DOHH2 (cell line): ENCODE measurements at regions not wholly inside any gene's neighbourhood (a gene's known extent, or its start where the extent isn't known, plus 50 kb on each side); places are given as distances from the start of the nearest gene placed in this dataset.

Source experiments
- H3F3A ChIP-seq: fragments of 200-600 bp; sonication (generic), shearing (Covaris generic); 2 replicates; pipeline ENCODE4 v1.6.0; 2016; ENCODE audit warnings: antibody characterized with exemption, mild to moderate bottlenecking; ENCODE audit not compliant: control insufficient read depth, insufficient read depth
- H3K27ac ChIP-seq: fragments of 200-600 bp; sonication (generic); 2 replicates; pipeline ENCODE4 v1.5.1; 2014; ENCODE audit warnings: low read depth, mild to moderate bottlenecking, low read length, moderate library complexity
- H3K27me3 ChIP-seq: fragments of 200-600 bp; sonication (generic); 2 replicates; pipeline ENCODE4 v1.6.1; 2014; ENCODE audit warnings: mild to moderate bottlenecking, low read length, mixed read lengths; ENCODE audit not compliant: control insufficient read depth
- H3K36me3 ChIP-seq: fragments of 200-600 bp; sonication (generic); 2 replicates; pipeline ENCODE4 v1.6.1; 2014; ENCODE audit warnings: mild to moderate bottlenecking, low read length, moderate library complexity, mixed read lengths; ENCODE audit not compliant: control insufficient read depth
- H3K4me1 ChIP-seq: fragments of 200-600 bp; sonication (generic); 2 replicates; pipeline ENCODE4 v1.6.1; 2014; ENCODE audit warnings: mild to moderate bottlenecking, low read length, mixed read lengths; ENCODE audit not compliant: control insufficient read depth
- H3K4me2 ChIP-seq: fragments of 200-600 bp; sonication (generic); 2 replicates; pipeline ENCODE4 v1.6.0; 2014; ENCODE audit warnings: mild to moderate bottlenecking, low read length, moderate library complexity
- H3K4me3 ChIP-seq: fragments of 200-600 bp; sonication (generic); 2 replicates; pipeline ENCODE4 v1.5.1; 2014; ENCODE audit warnings: mild to moderate bottlenecking, low read length, mixed read lengths
- H3K79me2 ChIP-seq: fragments of 200-600 bp; sonication (generic); 2 replicates; pipeline ENCODE4 v1.6.1; 2014; ENCODE audit warnings: mild to moderate bottlenecking, low read length, mixed read lengths; ENCODE audit not compliant: control insufficient read depth
- H3K9me2 ChIP-seq: fragments of 200-600 bp; sonication (generic); replicated peaks from 2 replicates; pipeline ENCODE4 v1.6.1; 2014; ENCODE audit warnings: mild to moderate bottlenecking, low read length, mixed read lengths; ENCODE audit not compliant: control insufficient read depth
- H3K9me3 ChIP-seq: fragments of 200-600 bp; sonication (generic); 2 replicates; pipeline ENCODE4 v1.6.1; 2014; ENCODE audit warnings: antibody characterized with exemption, low read length, mixed read lengths; ENCODE audit not compliant: control insufficient read depth, insufficient read depth
- H4K20me1 ChIP-seq: fragments of 200-600 bp; sonication (generic); 2 replicates; pipeline ENCODE4 v1.6.0; 2014; ENCODE audit warnings: low read depth, mild to moderate bottlenecking, antibody characterized with exemption, low read length, moderate library complexity; ENCODE audit not compliant: control insufficient read depth, insufficient read depth
- CTCF ChIP-seq: fragments of 200-600 bp; sonication (generic); IDR thresholded peaks from one replicate; pipeline ENCODE4 v1.5.1; 2014; ENCODE audit warnings: antibody characterized with exemption, mild to moderate bottlenecking, low read depth, low read length; ENCODE audit not compliant: poor library complexity, severe bottlenecking
- EZH2phosphoT487 ChIP-seq: fragments of 200-600 bp; sonication (generic); IDR thresholded peaks from 2 replicates; pipeline ENCODE4 v1.6.1; 2017; ENCODE audit warnings: borderline replicate concordance, mild to moderate bottlenecking, antibody characterized with exemption, low read length, moderate library complexity, mixed read lengths

- Histone ChIP-seq H4K20me1 (no peaks in the 10 kb centered on the region), H3K9me2 (no peaks in the 10 kb centered on the region), H3K4me1 (no peaks in the 10 kb centered on the region), H3F3A (no peaks in the 10 kb centered on the region), H3K27ac (no peak overlapping the region), H3K36me3 (no peaks in the 10 kb centered on the region), H3K9me3 (no peaks in the 10 kb centered on the region), H3K79me2 (no peaks in the 10 kb centered on the region), H3K4me2 (no peak overlapping the region), H3K27me3 (no peaks in the 10 kb centered on the region), H3K4me3 (no peak overlapping the region)
- TF ChIP-seq EZH2phosphoT487 (no peak), CTCF (no peak)
These were observed 165.9 kb upstream of the HMGA2 start for GRCh38 chr12:65658360-65658759.

GRCh38 chr12:65659681-65660080 is 164.6 kb upstream of the HMGA2 start:
- no peak overlapping the region for H3K4me3 ChIP-seq
- no peaks in the 10 kb centered on the region for H3K9me3 ChIP-seq
- H3K27me3 ChIP-seq: no peaks in the 10 kb centered on the region
- no peaks in the 10 kb centered on the region for H3K79me2 ChIP-seq
- H3K4me2 ChIP-seq: no peak overlapping the region
- H3F3A ChIP-seq: no peaks in the 10 kb centered on the region
- no peak overlapping the region for H3K27ac ChIP-seq
- no peaks in the 10 kb centered on the region for H4K20me1 ChIP-seq
- TF ChIP-seq EZH2phosphoT487 (no peak), CTCF (no peak)
- no peaks in the 10 kb centered on the region for H3K4me1 ChIP-seq
- H3K36me3 ChIP-seq: no peaks in the 10 kb centered on the region
- no peaks in the 10 kb centered on the region for H3K9me2 ChIP-seq

GRCh38 chr12:65660096-65660495 is 164.2 kb upstream of the HMGA2 start:
- TF ChIP-seq EZH2phosphoT487: no peak
- TF ChIP-seq CTCF: no peak
- Histone ChIP-seq H3K27me3 (no peaks in the 10 kb centered on the region), H3F3A (no peaks in the 10 kb centered on the region)

GRCh38 chr12:65660836-65661235 is 163.4 kb upstream of the HMGA2 start:
- no peak overlapping the region for H3K4me3 ChIP-seq
- no peaks in the 10 kb centered on the region for H3K4me1 ChIP-seq
- H3K9me2 ChIP-seq: no peaks in the 10 kb centered on the region
- H4K20me1 ChIP-seq: no peaks in the 10 kb centered on the region
- no peak overlapping the region for H3K4me2 ChIP-seq
- H3K9me3 ChIP-seq: no peaks in the 10 kb centered on the region
- H3K36me3 ChIP-seq: no peaks in the 10 kb centered on the region
- no peak for TF ChIP-seq EZH2phosphoT487
- no peaks in the 10 kb centered on the region for H3F3A ChIP-seq
- no peaks in the 10 kb centered on the region for H3K79me2 ChIP-seq
- H3K27ac ChIP-seq: no peak overlapping the region
- no peaks in the 10 kb centered on the region for H3K27me3 ChIP-seq

More at GRCh38 chr12:65660096-65660495, 164.2 kb upstream of the HMGA2 start:
- no peak overlapping the region for H3K4me2 ChIP-seq
- H3K9me3 ChIP-seq: no peaks in the 10 kb centered on the region
- no peaks in the 10 kb centered on the region for H3K9me2 ChIP-seq
- H3K4me3 ChIP-seq: no peak overlapping the region
- H3K4me1 ChIP-seq: no peaks in the 10 kb centered on the region
- no peak overlapping the region for H3K27ac ChIP-seq
- no peaks in the 10 kb centered on the region for H4K20me1 ChIP-seq
- H3K79me2 ChIP-seq: no peaks in the 10 kb centered on the region
- H3K36me3 ChIP-seq: no peaks in the 10 kb centered on the region
